ENCODE measurements at regions not wholly inside any gene's neighbourhood (a gene's known extent, or its start where the extent isn't known, plus 50 kb on each side); places are given as distances from the start of the nearest gene placed in this dataset.

DNA sequence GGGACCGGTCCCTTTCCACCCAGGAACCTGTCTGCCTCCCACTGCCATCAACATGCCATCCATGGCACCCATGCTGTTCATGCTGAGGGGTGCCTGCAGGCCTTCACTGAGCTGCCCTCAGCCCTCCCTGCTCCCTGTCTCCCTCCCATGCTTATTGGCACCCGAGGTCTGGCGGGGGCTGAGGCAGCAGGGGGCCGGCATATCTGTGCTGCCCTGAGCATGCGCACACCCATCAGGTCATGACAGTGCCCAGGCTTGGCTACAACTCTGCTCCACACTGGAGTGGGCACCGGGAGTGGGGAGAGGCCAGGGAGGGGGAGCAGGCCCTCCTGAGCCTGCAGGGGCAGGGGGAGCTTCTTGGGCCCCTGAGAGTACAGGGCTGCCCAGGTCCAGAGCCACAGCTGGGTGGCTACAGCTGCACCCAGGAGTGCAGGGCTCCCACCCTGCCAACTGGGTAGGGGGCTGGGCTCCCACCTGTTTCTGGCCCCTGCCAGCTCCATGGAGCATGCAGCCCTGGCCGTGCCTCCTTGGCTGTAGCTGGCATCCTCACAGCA lies 395.8 kb upstream of the DMD start:
- TF ChIP-seq POLR2A (IDR thresholded peaks at IDR 0.05) (no peak), POLR2AphosphoS5 (IDR thresholded peaks at IDR 0.05) (no peak), EP300 (IDR thresholded peaks at IDR 0.05) (no peak)
- TF ChIP-seq, protein P1, sequence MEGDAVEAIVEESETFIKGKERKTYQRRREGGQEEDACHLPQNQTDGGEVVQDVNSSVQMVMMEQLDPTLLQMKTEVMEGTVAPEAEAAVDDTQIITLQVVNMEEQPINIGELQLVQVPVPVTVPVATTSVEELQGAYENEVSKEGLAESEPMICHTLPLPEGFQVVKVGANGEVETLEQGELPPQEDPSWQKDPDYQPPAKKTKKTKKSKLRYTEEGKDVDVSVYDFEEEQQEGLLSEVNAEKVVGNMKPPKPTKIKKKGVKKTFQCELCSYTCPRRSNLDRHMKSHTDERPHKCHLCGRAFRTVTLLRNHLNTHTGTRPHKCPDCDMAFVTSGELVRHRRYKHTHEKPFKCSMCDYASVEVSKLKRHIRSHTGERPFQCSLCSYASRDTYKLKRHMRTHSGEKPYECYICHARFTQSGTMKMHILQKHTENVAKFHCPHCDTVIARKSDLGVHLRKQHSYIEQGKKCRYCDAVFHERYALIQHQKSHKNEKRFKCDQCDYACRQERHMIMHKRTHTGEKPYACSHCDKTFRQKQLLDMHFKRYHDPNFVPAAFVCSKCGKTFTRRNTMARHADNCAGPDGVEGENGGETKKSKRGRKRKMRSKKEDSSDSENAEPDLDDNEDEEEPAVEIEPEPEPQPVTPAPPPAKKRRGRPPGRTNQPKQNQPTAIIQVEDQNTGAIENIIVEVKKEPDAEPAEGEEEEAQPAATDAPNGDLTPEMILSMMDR (IDR thresholded peaks at IDR 0.05): no peak
- H3K4me3 ChIP-seq: no peak overlapping the region
- ATAC-seq (ENCODE audit: low FRiP score in 2 of 2) (peak in 1 of 2 donors; percentile 57), DNase-seq (peak in 1 of 2 donors; percentile 20)
- no peaks in the 10 kb centered on the region for H3K9me3 ChIP-seq
- no peak overlapping the region for H3K27ac ChIP-seq
- H3K36me3 ChIP-seq: no peaks in the 10 kb centered on the region
- H3K4me1 ChIP-seq: no peaks in the 10 kb centered on the region
- H3K27me3 ChIP-seq: no peaks in the 10 kb centered on the region
- 79% methylated on average over 7 of the region's 7 CpGs; no CpG with 5 or more reads in 1 of the 2 donors for WGBS, 2 donors

DNA sequence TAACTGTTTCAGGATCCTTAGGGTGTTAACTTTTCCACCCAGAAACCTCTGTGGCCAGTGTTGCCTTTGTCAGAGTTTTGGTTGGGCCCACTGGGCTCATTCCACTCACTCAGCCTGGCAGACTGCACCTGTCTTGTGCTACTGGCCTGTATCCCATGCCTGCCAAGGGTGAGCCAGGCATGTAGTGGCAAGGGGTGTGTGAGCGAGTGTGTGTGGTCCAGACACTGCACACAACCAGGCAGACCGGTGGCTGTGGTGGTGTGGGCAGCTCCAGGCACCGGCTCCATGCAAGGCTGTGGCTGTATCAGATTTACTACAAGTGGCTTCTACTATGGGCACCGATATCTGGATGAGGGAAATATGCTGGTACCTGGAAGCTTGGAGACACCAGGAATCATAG lies 394.6 kb upstream of the DMD start:
- Histone ChIP-seq H3K27ac (no peak overlapping the region), H3K4me1 (no peaks in the 10 kb centered on the region), H3K4me3 (no peak overlapping the region), H3K27me3 (no peaks in the 10 kb centered on the region), H3K36me3 (no peaks in the 10 kb centered on the region), H3K9me3 (no peaks in the 10 kb centered on the region)
- ATAC-seq (ENCODE audit: low FRiP score in 2 of 2) (no peak), DNase-seq (no peak)
- TF ChIP-seq POLR2AphosphoS5 (IDR thresholded peaks at IDR 0.05) (no peak), EP300 (IDR thresholded peaks at IDR 0.05) (no peak), POLR2A (IDR thresholded peaks at IDR 0.05) (no peak)
- TF ChIP-seq, protein P1 (IDR thresholded peaks at IDR 0.05): no peak
- 83% methylated on average over 4 of the region's 4 CpGs; no CpG with 5 or more reads in 1 of the 2 donors for WGBS, 2 donors

DNA sequence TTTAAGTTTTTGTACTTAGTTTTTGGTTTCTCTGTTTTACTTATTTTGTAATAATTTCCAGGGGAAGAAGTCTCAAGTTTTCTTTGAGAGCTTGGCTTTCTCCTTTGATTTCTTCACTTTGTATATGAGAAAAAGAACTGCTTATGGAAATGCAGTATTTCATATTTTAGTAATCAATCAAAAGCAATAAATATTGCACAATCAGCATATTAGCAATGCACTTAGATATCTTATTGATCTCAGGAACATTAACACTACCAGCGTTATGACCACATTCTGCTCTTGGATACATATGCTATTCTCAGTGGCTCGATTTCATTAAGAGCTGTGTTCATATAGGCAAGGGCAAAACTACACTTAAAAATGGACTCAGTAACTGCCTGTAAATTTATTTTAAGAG lies 381.0 kb upstream of the DMD start:
- Histone ChIP-seq H3K9me3 (no peaks in the 10 kb centered on the region), H3K27ac (no peak overlapping the region), H3K4me3 (no peak overlapping the region), H3K36me3 (no peaks in the 10 kb centered on the region), H3K4me1 (no peaks in the 10 kb centered on the region), H3K27me3 (no peaks in the 10 kb centered on the region)
- no peak for ATAC-seq (ENCODE audit: low FRiP score in 2 of 2)
- 77 to 93% methylated on average over 2 of the region's 2 CpGs for WGBS, 2 donors
- TF ChIP-seq POLR2AphosphoS5 (IDR thresholded peaks at IDR 0.05) (no peak), POLR2A (IDR thresholded peaks at IDR 0.05) (no peak), EP300 (IDR thresholded peaks at IDR 0.05) (no peak)
- TF ChIP-seq, protein P1 (IDR thresholded peaks at IDR 0.05): no peak
- DNase-seq: no peak

DNA sequence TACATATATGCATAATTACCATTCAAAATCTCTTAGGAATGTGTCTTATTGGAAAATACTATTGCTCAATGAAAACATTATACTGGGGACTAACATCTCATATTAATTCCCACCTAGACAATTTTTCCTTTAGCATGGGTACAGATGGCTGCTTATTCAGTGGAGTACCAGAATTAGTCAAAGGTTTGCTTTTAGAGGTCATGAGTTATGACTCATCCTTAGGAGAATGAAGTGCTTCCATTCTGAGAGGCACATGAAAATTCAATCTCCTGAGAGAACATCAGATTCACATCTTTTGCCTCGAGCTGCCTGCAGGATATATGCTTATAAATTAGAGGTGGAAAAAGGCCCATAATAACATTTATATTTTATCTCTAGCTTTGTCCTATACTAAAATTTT lies 378.0 kb upstream of the DMD start:
- WGBS, 2 donors: 50 to 57% methylated on average over 1 of the region's 1 CpG
- no peaks in the 10 kb centered on the region for H3K36me3 ChIP-seq

More for the DNA sequence above, 378.0 kb upstream of the DMD start:
- H3K9me3 ChIP-seq: no peaks in the 10 kb centered on the region
- H3K4me3 ChIP-seq: no peak overlapping the region
- TF ChIP-seq POLR2AphosphoS5 (IDR thresholded peaks at IDR 0.05) (no peak), POLR2A (IDR thresholded peaks at IDR 0.05) (no peak), EP300 (IDR thresholded peaks at IDR 0.05) (no peak)
- TF ChIP-seq, protein P1 (IDR thresholded peaks at IDR 0.05): no peak
- no peak for DNase-seq
- no peak for ATAC-seq (ENCODE audit: low FRiP score in 2 of 2)
- H3K4me1 ChIP-seq: no peaks in the 10 kb centered on the region
- no peak overlapping the region for H3K27ac ChIP-seq
- H3K27me3 ChIP-seq: no peaks in the 10 kb centered on the region

Data from upper lobe of left lung (tissue), 6 donors.